Gastroesophageal sphincter (tissue), 3 donors: ENCODE measurements at regions not wholly inside any gene's neighbourhood (a gene's known extent, or its start where the extent isn't known, plus 50 kb on each side); places are given as distances from the start of the nearest gene placed in this dataset.

ENCODE experiments used
- CTCF ChIP-seq, 4 experiments: fragments of 200-600 bp in 2 of 4; fragments of 450-650 bp in 2 of 4; sonication (generic) in 1 of 4; IDR thresholded peaks; one replicate each; pipeline ENCODE4 v1.5.1; 2017 to 2019; ENCODE audit warnings: antibody characterized with exemption in 4 of 4, mild to moderate bottlenecking in 2 of 4, moderate library complexity in 2 of 4
- POLR2A ChIP-seq, 2 donors: fragments of 450-650 bp; IDR thresholded peaks; one replicate each; pipeline ENCODE4 v1.6.1; 2017; ENCODE audit warnings: antibody characterized with exemption in 2 of 2, mild to moderate bottlenecking in 2 of 2, moderate library complexity in 1 of 2

DNA sequence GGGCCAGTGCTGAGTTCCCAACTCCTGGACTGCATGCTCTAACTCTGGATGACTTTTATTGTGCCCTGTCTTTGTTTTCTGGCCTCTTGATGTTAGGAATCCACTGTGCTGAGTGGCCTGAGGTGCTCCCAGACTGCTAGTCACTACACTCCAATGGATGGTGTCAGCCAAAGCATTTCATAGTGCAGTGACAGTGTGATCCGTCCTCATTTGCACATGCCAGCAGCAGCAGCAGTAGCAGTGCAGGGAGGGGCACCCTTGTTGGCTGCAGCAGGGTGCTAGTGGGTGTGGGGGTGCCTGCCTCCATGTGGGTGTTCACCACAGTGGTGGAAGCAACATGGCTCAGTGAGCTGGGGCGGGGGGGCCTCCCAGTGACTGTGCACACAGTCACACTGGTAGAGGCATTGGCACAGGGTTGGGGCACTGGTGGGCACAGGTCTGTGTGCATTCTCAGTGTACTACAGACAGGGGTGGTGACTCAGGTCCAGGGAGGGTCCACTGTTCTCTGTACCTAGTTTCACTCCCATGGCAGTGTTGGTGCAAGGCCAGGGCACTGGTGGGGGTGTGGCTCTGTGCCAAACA lies 214.0 kb downstream of the ZC3H11B start:
- TF ChIP-seq CTCF (IDR thresholded peaks at IDR 0.05) (no peak), POLR2A (IDR thresholded peaks at IDR 0.05) (no peak)
